GM19395 (cell line): ENCODE measurements at regions not wholly inside any gene's neighbourhood (a gene's known extent, or its start where the extent isn't known, plus 50 kb on each side); places are given as distances from the start of the nearest gene placed in this dataset.
"Not testable (repeated sequence)": the region's sequence is repeated elsewhere in the genome, so short reads cannot be mapped to it uniquely, and the experiment has no call there.

Experiments
- ATAC-seq: cut with Tn5 transposase; IDR thresholded peaks from one replicate; pipeline ENCODE4 v1.9.1; 2021; ENCODE audit warnings: mild to moderate bottlenecking, moderate library complexity; ENCODE audit not compliant: unreplicated experiment

DNA sequence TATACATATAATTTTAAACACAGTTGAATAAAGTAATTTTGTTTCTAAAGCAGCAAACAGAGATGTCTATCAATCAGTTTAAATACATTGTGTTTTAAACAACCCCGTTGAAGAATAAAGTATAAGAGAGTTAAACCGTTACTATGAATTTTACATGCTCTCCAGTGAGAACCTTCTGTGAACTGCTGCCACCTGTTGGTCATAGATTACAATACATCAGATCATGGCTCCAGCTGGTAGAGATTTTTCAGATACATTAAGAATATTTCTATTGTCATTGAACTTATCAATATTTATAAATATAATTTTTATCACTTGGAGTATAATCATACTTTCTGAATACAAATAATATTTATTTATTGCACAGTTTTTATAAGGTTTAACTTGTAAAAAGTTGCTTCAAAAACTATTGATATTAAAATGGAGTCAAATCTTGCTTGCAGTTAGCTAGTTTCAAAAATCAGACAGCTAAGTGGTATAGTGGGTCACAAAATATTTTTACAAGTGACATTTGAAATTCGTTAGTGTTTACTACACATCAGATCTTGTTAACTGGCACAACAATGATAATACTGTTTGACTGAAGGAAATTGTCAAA, 561.2 kb upstream of the PHF14 start:
- ATAC-seq, result peak; percentile 90

DNA sequence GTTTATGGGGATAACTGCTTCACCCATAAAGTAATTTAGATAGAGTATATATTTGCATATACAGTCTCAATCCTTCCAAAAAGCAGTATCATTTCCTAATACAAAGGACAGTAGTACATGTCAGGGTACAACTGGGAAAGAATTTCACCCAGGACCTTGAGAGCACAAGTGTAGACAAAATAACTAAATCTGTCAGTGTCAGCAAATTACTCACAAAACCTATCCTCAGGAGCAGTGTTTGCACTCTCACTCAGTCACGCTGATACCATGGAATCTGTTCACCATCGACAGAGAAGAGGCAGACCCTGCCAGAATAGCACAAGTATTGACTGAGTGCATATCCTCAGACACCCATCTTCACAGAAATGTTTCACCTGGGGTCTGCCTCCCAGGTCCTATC, 554.7 kb upstream of the PHF14 start:
- ATAC-seq, result no peak

DNA sequence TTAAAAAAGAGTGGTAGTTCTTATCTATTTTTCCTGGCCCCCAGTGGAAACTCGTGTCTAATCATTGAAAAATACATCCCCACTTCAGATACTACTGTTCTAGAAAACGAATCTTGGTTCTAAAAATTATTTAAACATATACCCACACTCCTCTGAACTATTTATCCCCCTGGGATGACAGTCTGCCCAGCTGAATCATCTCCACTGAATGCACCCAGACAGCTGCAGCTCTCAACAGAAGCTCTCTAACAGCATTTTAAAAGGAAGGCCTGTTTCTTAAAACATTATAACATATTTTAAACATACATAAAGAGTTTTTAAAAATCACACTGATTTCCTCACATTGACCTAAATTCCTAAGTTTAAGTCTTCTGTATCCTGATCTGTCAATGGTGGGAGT, 544.6 kb upstream of the PHF14 start:
- ATAC-seq, result no peak

DNA sequence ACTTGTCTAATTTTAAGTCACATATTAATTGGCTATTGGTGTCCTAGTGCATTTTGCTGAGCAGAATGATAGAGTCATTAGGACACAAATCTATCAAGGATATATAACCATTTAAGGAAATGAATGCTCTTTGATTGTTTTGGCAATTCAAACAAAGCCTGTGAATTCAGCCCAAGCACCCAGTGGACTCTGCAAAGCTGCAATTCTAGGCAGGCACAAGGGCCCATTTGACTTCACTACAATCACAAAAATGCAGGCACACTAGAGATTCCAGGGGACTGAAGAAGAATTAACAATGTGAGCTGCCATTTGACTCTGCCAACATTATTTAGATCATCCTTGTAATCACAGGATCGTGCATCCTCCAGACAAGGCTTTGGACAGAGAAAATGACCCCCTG, 544.2 kb upstream of the PHF14 start:
- no peak for ATAC-seq

DNA sequence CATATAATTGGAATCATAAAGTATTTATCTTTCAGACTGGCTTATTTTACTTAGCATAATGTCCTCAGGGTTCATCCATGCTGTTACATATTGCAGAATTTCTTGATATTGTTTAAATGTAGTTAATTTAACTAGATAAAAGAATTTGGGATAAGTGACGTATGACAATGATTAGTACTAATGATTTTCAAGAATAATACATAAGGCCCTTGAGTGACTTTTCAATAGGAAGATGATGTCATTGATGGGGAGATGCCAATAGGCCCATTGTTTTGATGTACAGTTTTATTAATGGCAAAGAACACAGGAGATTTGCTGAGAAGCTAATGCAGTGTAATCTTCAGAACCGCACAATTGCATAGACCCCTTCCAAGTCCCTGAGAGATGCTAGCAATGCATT, 537.4 kb upstream of the PHF14 start:
- ATAC-seq, result no peak

DNA sequence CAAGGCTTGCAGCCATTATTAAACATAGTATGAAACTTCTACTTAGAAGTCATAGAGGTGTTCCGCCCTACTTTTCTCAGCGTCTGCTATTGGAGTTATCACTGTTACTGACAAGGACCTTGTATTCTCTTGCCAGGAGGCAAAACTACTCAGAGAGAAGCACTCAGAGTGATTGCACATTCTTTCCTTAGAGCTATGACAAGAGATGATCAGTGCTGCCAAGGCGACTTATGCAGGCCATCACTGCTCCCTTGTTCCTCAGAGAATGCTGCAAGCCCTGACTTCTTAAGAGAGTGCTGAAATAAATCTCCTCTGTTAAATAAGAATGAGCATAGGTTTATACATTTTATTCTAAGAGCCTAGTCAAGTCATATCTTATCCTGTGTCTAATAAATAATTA, 534.6 kb upstream of the PHF14 start:
- no peak for ATAC-seq

DNA sequence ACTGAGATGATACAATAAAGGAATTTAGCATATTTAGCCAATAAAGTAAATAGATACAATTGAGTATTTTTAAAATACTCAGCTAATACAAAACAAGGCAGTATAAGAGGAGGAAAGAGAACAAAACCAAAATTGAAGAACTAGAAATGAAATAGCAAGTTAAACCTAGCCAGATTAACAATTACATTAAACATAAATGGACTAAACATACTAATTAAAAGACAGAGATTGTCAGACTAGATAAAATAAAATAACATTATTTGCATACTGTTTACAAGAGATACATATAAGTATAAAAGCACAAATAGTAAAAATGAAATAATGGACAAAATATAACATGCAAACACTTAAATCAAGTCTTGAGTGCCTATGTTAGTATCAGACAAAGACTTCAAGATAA, 517.7 kb upstream of the PHF14 start:
- ATAC-seq, result no peak

DNA sequence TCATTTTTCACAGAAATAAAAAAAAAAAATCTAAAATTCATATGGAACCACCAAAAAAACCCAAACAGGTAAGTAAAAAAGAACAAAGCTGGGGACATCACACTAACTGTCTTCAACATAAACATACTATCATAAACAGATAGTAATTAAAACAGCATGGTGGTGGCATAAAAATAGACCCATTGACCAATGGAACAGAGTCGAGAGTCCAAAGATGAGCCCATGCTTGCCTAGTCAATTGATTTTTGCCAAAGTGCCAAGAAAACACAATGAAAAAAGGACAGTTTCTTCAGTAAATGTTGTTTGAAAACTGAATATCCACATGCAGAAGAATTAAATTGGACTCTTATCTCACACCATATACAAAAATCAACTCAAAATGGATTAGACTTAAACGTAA, 513.2 kb upstream of the PHF14 start:
- ATAC-seq, result no peak

DNA sequence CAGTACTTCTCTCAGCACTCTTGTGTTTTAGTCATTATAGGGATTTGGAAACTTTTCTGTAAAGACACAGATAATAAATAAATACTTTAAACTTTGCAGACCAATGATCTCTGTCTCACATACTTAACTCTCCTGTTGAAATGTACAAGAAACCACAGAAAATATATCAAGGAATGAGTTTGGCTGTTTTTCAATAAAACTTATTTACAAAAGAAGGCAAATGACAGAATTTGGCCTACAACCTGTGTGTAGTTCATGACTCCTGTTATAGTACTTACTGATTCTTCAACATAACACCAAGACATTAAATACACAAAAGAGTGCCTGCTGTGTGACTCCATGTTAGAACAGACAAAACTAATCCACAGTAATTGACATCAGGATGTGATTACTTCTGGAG, 510.0 kb upstream of the PHF14 start:
- no peak for ATAC-seq

DNA sequence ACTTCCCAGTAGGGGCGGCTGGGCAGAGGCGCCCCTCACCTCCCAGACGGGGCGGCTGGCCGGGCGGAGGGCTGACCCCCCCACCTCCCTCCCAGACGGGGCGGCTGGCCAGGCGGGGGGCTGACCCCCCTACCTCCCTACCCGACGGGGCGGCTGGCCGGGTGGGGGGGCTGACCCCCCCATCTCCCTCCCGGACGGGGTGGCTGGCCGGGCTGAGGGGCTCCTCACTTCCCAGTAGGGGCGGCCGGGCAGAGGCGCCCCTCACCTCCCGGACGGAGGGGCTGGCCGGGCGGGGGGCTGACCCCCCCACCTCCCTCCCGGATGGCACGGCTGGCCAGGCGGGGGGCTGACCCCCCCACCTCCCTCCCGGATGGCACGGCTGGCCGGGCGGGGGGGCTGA, 508.1 kb upstream of the PHF14 start:
- not testable (repeated sequence) for ATAC-seq

DNA sequence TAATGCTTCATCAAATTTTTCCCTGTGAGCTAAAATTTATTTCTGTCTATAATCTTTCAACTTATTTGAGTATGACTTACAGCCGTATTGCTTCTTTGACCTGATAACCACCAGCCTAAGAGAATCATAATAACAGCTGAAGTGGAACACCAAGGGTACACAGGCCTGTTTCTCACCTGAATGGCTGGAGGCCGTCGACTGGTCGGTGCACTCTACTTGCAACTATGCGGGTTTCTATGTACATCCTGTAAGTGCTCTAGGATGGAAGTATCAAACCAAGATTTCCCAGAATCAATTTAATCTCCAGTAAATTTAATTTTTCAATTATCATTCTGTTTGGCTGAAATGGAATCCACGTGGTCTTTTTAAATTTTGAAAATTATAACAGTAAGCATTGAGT, 504.8 kb upstream of the PHF14 start:
- ATAC-seq, result no peak

DNA sequence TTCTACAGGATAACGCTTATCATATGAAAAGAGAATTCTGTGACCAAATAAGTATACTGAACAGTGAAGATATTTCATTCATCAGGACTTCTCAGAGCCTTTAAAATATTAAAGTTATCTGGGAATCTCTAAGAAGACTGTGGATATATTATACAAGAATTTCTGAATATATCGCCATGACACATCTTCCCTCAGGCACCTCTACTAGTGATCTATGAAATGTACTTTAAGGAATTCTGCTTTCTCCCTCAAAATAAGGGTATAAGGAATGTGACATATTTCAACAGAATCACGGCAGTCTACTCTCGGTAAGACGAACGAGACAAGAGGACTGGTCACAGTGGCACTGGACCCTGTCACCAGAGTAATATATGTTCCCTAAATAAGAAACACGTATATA, 504.2 kb upstream of the PHF14 start:
- ATAC-seq, result no peak

DNA sequence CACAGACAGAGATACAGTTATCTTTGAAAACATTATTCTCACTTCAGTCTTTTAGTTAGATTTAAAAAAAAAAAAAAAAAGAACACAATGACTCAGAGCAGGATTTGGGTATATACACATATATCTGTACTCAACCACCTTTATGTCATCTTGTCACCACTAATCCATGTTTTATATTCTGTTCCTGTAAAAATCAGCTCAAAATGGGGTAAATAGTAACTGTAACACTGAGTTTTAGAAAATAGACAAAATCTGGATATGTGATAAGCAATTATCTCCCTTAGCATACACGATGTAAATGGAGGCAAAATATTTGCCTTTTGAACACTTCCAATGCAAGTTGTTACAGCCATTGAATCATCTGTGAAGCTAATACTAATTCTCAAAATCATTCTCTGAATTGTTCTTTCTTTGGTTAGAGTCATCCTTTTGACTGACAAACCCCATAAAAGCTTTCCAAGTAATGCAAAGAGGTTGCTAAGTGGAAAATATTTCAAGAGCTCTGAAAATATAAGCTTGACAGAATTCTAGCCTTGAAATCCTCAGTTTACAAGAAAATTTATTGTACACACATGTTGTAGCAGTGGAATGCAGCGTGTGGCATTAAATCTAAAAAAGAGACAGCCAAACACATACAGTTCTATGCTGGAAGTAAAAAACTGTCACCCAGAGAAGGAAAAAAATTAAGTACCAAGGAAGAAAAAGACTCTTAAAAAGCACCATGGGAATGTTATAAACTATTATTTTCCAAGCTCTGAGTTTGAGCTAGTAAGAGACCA, 502.2 kb upstream of the PHF14 start:
- ATAC-seq, result no peak

DNA sequence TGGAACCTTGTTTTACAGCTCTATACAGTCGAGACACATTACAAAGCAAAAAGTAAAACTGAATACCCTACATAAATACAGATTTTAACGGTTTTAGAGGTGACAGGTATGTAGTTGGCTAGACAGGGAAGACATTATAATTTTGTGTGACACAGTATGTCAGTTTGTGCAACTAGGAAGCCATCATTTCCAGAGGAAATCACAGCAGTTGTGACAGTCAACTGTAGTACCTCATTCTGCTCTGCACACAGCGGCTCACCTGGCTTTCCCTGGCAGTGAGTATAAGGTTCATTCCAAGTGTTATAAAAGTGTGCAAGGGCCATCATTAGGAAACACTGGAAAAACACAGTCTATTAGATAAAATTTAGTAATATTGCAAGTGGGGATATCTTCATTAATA, 501.6 kb upstream of the PHF14 start:
- ATAC-seq, result no peak

DNA sequence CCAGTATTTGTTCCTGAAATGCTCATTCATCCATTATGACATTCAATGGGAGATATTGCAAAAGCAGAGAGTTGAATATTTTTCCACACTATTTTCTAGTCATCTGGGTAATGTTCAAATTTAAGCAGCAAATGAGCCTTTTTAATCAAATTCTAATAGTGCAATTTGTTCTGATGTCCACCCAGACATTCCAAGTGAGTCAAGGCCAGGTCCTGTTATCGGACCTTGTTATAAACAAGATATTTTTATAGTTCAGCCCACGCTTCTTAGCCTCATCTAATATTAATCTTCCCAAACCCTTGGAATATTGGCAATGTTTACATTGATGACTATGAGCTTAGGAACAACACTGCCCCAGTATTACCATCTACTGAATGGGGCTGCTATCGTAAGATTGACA, 500.1 kb upstream of the PHF14 start:
- no peak for ATAC-seq

DNA sequence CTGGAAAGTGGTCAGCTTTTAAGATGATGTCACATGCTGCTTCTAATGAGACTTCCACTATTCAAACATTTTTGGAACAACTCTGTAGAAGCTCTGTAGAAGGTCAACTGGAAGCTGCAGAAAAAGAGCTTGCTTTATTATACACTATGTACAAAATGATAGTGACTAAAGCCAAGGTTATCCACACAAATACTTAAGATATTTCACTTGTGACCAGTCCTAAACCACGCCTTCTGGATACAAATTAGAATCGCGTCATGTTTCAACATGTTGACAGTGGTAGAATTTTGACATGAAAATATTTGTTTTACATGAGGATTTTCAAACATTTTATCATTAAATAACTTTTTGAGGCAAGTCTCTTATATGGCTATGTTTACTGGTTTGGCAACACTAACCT, 499.6 kb upstream of the PHF14 start:
- ATAC-seq, result no peak

DNA sequence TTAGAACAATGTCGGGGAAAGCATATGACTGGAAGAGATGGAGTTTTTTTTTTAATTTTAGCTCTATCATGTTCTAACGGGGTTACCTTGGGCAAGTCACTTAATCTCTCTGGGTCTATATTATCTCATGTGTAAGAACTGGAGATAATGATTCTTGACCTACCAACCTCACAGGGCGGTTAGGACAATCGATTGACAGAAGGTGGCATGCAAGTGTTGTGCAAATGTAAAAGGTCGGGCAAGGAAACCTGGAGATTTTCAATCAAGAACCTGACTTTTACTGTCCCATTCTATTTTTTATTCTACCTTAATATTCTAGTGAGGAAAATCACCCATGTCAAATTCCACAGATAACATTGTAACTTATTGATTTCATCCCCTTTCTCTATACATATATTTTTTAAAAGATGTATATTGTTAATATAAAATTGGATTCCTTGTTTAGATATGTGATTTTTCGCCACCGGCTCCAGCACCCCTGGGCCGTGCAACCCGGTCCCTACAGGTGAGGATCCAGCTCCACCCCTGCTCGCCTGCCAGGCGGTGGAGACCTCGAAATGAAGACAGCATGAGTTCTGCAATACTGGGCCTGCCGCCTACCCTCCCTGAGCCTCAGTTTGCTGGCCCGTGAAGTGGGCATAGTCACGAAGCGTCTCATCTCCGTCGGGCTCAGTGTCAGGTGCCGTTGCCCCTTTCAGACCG, 497.6 kb upstream of the PHF14 start:
- ATAC-seq, result no peak

DNA sequence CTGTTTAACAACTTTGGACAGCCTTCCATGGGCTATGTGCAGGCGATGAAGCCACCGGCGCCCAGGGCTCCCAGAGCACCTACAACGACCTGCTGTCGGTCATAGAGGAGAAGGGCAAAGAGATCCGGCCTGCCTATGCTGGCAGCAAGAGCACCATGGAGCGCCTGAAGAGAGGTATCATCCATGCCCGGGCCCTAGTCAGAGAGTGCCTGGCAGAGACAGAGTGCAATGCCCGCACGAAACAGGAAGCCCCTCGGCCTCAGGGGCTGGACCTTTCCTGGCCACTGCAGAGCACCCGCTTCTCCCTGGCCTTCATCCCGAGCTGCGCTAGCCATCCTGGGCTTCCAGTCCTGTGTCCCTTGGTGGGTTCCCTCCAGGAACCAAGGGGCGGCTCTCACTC, 497.0 kb upstream of the PHF14 start:
- ATAC-seq, result no peak

DNA sequence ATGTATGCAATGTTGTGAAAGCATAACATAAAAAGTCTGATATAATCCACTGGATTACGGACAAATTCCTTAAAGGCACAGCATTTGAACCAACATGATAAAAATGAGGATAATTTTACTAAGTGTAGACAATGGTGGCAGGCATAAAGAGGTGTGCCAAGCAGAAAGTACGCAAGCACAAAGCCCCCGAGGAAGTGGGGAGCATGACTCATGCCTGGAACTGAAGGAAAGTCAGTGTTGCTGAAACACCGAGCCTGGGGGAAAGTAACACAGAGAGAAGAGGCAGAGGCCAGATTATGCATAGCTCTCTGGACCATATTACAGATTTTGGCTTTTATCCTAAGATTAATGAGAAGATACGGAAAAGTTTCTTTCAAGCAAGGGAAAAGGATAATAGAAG, 490.0 kb upstream of the PHF14 start:
- no peak for ATAC-seq

DNA sequence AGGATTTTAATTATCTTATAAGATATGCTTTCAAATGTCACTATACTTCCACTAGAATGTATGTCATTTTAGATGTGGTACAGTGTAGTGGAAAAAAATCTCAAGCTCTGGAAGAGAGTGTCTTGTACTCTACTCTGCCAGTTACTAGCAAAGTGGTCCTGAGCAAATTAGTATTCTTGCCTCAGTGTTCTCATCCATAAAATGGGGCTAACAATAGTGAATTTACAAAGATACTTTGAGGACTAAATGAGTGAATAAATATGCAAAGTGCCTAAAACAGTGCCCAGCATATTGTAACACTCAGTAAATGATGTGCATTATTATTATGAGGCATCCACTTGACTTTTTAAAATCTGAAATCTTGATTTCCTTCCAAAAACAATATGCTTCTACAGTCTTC, 488.9 kb upstream of the PHF14 start:
- no peak for ATAC-seq

DNA sequence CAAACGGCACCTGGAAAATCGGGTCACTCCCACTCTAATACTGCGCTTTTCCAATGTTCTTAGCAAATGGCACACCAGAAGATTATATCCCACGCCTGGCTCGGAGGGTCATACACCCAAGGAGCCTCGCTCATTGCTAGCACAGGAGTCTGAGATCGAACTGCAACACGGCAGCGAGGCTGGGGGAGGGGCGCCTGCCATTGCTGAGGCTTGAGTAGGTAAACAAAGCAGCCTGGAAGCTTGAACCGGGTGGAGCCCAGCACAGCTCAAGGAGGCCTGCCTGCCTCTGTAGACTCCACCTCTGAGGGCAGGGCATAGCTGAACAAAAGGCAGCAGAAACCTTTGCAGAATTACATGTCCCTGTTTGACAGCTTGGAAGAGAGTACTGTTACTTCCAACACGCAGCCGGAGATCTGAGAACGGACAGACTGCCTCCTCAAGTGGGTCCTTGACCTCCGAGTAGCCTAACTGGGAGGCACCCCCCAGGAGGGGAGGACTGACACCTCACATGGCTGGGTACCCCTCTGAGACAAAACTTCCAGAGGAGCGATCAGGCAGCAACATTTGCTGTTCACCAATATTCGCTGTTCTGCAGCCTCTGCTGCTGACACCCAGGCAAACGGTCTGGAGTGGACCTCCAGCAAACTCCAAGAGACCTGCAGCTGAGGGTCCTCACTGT, 472.3 kb upstream of the PHF14 start:
- ATAC-seq, result not testable (repeated sequence)

DNA sequence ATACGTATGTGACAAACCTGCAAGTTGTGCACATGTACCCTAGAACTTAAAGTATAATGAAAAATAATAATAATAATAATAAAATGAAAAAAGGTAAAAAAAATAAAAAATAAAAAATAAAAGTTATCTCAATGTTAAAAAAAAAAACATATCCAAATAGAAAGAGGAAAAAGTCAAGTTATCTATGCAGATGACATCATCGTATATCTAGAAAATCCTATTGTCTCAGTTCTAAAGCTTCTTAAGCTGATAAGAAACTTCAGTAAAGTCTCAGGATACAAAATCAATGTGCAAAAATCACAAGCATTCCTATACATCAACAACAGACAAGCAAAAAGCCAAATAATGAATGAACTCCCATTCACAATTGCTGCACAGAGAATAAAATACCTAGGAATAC, 466.6 kb upstream of the PHF14 start:
- ATAC-seq, result no peak
